Bone marrow (tissue), 2 donors: ENCODE measurements at regions not wholly inside any gene's neighbourhood (a gene's known extent, or its start where the extent isn't known, plus 50 kb on each side); places are given as distances from the start of the nearest gene placed in this dataset.

ENCODE experiments used
- DNase-seq, 2 donors: peaks; one replicate each; lab custom pipeline; 2025; lab: John Stamatoyannopoulos, UW

GRCh38 chr2:120455390-120455789 is 109.5 kb downstream of the INHBB start:
- DNase-seq: no peak

DNA sequence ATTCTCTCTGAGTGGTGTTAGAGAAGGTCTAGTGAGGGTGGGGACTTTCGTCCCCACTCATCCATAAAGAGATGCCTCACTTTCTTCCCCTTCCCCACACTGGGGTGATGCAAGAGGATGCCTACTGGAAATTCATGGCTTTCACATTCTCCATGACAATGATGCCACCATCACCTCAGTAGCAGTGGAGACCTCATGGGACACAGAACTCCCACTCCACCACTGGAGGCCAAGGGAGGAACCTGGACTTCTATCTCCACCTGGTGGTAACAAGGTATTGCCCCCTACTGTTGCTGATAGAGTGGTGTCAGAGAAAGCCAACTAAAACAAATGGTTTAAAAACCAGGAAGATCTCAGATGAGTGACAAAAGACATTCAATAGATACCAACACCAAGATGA is 110.9 kb downstream of the INHBB start:
- no peak for DNase-seq

DNA sequence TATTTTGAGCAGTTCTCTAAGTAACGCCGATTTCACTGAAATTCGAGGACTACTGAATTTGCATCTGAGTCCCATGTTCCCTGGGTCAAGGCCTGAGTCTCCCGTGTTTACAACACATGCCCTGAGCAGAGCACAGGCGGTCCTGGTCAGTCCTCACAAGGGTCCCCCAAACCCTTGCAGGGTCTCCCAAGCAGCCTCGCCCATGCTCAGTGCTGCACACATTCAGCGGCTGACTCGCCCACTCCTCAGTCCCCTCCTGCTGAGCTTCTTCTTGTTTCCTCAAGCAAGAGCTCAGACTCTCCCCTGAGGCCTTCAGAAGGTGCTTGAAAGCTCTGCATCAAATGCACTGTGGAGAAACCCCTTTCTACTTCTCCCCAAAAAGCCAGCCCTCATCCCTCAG is 114.6 kb downstream of the INHBB start:
- no peak for DNase-seq

GRCh38 chr2:120461092-120461491 is 115.2 kb downstream of the INHBB start:
- no peak for DNase-seq

DNA sequence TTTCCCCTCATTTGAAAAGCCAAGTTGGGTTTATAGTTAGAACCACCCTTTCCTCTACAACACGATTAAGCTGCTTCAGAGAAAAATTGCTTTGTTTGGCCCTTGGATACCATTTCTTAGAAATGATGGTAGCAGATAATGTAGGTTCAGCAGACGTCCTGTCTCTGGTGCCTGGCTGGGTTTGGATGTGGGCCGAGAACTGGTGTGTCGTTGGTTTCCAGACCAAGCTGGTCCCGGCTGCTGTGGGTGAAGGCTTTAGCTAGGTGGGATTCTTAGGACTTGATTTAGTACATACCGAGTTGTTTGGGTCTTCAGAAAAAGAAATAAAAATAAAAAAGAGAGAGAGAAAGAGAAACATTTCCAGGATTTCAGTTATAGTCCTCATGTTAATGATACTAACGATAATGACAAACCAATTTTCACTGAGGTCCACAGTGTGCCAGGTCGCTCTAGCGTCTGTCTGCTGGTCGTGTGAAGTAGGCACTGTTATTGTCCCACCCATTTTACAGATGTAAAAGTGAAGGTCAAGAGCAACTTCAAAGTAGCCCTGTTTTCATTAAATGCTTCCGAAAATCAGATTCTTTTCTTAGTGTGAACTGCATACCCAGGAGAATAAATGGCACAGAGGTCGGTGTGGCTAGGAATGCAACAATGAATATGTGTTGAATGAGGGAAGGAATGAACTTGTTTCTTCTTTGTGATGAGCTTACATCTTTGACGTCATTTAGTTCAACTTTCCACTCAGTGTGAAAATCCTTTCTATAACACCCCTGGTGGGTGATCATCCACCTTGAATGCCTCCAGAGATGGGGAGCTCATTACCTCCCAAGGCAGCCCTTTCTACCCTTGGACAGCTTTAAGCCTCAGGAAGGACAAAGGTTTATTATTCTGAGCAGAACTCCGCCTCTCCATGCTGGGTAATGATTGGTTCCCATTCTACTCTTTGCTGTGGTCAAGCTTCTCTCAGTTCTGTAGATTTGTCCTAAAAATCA is 115.9 kb downstream of the INHBB start:
- no peak for DNase-seq

DNA sequence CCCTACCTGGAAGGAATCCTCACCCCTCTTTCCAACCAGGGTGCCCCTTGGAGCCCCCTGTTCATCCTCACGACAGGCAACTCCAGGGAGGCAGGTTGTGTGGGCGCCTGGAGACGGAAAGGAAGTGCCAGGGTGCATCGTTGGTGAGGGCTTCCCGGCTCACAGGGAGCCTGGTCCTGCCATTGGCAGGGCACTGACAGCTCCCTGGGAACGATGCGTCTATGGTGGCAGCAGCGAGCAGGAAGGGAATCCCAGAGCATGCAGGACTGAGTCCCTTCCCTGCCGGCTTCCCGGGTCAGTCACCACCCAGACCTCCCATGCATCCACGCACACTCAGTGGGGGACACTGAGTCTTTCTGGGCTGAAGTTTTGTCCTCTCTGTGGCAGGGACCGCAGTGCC is 117.6 kb downstream of the INHBB start:
- no peak for DNase-seq

- no peak for DNase-seq
Observed at GRCh38 chr2:120463996-120464395, 118.1 kb downstream of the INHBB start.

- DNase-seq: no peak
Observed at GRCh38 chr2:120464448-120464931, 118.6 kb downstream of the INHBB start.

DNA sequence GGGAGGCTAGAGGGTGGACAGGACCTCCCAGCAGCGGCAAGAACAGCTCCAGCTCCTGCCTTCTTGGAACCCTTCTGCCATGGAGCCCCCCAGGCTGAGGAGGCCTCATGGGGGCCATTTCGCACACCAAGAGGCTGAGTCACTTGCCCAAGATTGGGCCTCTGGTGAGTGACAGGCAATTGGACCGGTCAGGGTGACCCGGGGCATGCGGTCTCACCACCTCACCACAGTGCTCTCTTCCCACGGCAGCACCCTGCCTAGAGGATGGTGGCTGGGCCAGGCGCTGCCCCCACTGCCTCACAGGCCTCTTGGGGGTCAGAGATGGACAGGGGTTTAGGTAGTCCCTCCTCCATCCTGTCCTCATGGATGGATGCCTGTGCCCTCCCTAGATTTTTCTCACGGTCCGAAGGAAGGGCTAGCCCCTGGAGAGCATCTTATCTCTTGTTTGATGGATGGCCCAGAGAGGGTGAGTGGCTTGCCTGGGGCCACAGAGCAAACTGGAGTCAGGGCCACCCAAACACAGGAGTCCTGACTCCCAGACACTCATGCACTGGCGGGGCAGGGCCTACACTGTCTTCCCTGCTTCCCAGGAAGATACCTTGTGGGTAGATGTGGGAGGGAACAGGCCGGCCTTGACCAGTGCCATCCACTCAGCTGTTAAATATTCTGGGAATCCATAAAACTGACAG is 119.2 kb downstream of the INHBB start:
- no peak for DNase-seq

GRCh38 chr2:120465701-120465988 is 119.7 kb downstream of the INHBB start:
- no peak for DNase-seq

GRCh38 chr2:120465989-120466703 is 120.2 kb downstream of the INHBB start:
- DNase-seq: no peak

GRCh38 chr2:120466704-120467054 is 120.7 kb downstream of the INHBB start:
- DNase-seq: no peak

GRCh38 chr2:120468136-120468535 is 122.2 kb downstream of the INHBB start:
- DNase-seq: no peak

DNA sequence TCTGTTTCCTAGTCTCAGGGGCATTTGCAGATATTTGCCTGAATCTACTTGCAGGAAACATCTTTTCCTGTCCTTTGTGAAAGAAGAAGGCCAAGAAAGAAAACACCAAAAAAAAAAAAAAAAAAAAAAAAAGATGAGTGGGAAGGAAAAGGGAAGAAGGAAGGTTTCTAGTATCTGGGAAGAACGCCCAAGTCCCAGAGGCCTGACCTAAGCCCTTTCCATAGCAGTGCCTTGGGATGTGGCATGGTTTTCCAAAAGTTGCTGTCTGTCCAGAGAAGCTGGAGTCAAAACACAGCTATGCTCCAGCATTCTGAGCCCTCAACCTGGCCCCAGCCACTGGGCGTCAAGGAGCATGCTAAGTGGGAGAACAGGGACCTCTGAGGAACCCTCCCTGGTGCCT is 123.5 kb downstream of the INHBB start:
- DNase-seq: no peak

DNA sequence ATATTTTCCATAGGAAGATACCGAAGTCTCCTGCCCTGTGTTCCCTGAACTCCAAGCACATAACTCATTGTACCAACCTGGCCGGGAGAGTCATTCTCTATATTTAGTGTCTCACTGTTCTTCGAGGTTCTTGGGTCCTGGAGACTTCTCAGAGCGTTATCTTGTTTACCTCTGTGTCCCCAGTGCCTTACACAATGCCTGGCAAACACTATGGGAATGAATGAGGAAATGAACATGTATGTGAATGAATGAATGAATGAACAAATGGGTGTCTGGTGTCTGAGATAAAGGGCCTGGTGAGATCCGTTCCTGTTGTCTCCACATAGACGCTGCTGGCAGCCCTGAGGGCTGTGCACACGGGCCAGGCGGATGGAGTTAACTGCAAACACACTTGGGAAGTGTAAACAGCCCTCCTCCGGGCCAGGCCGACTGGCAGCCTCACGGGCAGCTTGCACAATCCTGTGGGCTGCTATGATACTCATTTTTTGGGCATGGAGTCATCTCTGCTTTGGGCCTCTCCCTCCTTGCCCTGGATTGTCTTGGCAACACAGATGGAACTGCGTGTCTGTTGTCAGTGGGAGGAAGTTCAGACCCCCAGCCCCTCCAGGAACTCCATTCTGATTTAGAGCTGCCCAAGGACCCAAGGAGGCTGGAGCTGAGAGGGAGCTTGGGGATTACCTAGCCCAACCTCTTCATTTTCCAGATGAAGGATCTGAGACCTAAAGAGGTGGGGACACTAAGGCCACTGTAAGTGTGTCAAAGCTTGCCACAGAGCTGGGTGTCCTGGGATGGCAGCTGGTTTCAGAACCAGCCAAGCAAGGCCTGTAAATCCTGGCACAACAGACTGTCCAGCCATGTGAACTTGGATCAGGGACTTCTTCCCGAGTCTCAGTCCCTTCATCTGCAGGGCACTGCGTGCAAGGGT is 124.4 kb downstream of the INHBB start:
- DNase-seq: no peak

DNA sequence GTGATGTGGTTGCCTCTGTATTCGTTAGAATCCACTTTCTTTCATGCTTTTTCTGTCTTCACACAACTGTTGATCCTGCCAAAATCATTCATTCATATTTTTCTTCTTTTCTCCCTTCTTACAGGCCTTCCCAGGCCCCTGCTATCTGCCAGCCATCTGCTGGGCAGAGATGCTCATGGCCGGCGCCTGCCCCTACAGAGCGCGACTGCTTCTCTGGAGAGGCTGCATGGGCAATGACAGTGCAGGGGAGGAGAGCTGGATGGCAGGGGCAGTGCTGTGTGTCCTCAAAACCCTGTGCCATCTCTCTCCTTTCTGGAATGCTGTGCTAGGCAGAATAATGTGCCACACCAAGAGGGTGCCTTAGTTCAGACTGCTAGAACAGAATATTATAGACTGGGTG is 125.2 kb downstream of the INHBB start:
- DNase-seq: no peak

- DNase-seq: no peak
Observed at GRCh38 chr2:120472031-120472430, 126.1 kb downstream of the INHBB start.

DNA sequence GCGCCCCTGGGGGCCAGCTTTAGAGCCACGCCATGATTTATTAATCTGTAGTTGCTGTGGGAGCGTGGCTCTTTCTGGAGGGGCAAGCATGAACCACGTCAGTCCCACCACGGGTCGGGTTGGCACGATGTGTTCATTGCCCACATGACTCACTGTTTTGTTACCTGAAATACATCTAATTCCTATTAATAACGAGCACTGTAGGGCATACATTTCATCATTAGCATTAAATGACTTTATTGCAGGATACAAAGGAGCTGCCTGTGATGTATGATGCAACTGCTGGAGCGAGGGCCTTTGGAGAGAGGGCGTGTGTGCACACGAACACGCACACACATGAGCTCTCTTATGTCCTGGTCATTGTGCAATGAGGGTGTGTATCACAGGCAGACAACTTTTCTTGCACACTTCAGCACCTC is 127.0 kb downstream of the INHBB start:
- DNase-seq: no peak

DNA sequence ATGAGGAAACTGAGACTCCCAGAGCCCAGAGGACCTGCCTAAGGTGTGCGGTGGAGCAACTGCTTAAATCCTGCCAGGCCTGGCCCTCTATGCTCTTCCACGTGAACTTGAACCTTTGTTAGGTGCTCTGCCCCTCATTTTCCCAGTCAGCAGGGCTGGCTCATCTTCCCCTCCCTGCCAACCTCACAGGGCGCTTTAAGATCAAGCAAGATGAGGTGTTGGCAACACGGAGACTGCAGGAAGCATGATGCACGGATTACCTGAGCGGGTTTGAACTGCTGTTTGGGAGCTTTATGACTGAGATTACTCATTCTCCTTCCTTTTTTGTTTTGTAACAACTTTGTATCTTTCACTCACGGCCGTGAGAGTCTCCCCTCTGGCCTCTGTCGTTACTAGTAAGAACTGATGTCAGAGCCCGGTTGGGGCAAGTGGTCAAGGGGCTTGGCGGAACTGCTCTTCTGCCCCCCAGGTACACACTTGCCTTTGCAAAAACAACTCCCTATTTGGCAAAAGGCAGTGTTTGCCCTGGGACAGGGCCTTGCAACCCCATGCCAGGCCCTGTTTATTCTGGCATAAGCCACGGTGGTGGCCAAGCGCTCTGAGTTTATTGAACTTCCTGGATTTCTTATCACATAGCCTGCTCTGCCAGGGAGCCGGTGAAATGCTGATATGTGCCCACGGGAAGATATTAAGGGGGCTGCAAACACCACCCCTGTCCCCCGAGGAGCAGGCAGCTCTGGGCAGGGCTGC is 127.8 kb downstream of the INHBB start:
- no peak for DNase-seq

DNA sequence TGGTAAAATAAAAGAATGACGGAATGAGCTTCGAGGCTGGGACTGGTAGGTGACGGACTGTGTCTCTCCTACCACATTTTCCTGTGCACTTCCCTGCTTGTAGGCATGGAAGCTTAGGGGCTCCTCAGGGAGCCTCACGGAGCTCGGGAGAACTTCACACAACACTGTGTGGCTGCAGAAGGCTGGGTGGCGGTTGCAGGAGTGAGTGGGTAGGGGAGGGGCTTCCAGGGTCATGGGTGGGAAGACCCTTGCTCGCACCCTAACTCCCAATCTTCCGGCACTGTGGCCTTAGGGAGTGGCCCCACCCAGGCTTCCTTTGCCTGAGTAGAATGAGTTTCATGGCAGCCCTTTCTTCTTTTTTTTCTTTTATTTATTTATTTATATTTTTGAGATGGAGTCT is 128.6 kb downstream of the INHBB start:
- DNase-seq: no peak

- DNase-seq: no peak
Observed at GRCh38 chr2:120476141-120476540, 130.2 kb downstream of the INHBB start.
